Neural progenitor cell (in vitro differentiated cells): ENCODE measurements at regions not wholly inside any gene's neighbourhood (a gene's known extent, or its start where the extent isn't known, plus 50 kb on each side); places are given as distances from the start of the nearest gene placed in this dataset.

ENCODE experiments used
- DNase-seq: peaks from one replicate; pipeline ENCODE4 v3.0.0-alpha.2; 2016; ENCODE audit warnings: low spot score
- H2AFZ ChIP-seq: fragments of 200-600 bp; sonication (generic); replicated peaks from 2 replicates; pipeline ENCODE4 v1.6.1; 2016; ENCODE audit warnings: antibody characterized with exemption
- H3F3A ChIP-seq: fragments of 200-600 bp; sonication (generic); 2 replicates; pipeline ENCODE4 v1.6.1; 2016; ENCODE audit warnings: antibody characterized with exemption, low read depth
- H3K27ac ChIP-seq: fragments of 200-600 bp; sonication (generic); 2 replicates; pipeline ENCODE4 v1.5.1; 2016; ENCODE audit warnings: mild to moderate bottlenecking
- H3K27me3 ChIP-seq: fragments of 200-600 bp; sonication (generic); 2 replicates; pipeline ENCODE4 v1.6.1; 2016; ENCODE audit warnings: mild to moderate bottlenecking, moderate library complexity
- H3K36me3 ChIP-seq: fragments of 200-600 bp; sonication (generic); 2 replicates; pipeline ENCODE4 v1.5.1; 2016
- H3K4me1 ChIP-seq: fragments of 200-600 bp; sonication (generic); 2 replicates; pipeline ENCODE4 v1.6.1; 2016; ENCODE audit warnings: mixed run types
- H3K4me2 ChIP-seq: fragments of 200-600 bp; sonication (generic); 2 replicates; pipeline ENCODE4 v1.6.1; 2016
- H3K4me3 ChIP-seq: fragments of 200-600 bp; sonication (generic); 2 replicates; pipeline ENCODE4 v1.5.1; 2016
- H3K79me2 ChIP-seq: fragments of 200-600 bp; sonication (generic); 2 replicates; pipeline ENCODE4 v1.6.1; 2016; ENCODE audit warnings: low read depth
- H3K9ac ChIP-seq: fragments of 200-600 bp; sonication (generic); 2 replicates; pipeline ENCODE4 v1.6.1; 2016
- H3K9me3 ChIP-seq: fragments of 200-600 bp; sonication (generic); 2 replicates; pipeline ENCODE4 v1.5.1; 2016; ENCODE audit warnings: low read depth
- H4K20me1 ChIP-seq: fragments of 200-600 bp; sonication (generic); 2 replicates; pipeline ENCODE4 v1.6.1; 2016; ENCODE audit warnings: low read depth
- H3K27ac Mint-ChIP-seq: 3 replicates; pipeline ENCODE4 v1.8.0; 2021; ENCODE audit warnings: mixed read lengths
- H3K27me3 Mint-ChIP-seq: 2 replicates; pipeline ENCODE4 v1.8.0; 2022; ENCODE audit warnings: low read depth, mild to moderate bottlenecking, inconsistent platforms, moderate library complexity, mixed read lengths; ENCODE audit not compliant: insufficient read depth
- H3K36me3 Mint-ChIP-seq: 3 replicates; pipeline ENCODE4 v1.8.0; 2021; ENCODE audit warnings: mixed read lengths
- H3K4me1 Mint-ChIP-seq: 3 replicates; pipeline ENCODE4 v1.8.0; 2021; ENCODE audit warnings: mixed read lengths
- H3K4me3 Mint-ChIP-seq: 3 replicates; pipeline ENCODE4 v1.8.0; 2021; ENCODE audit warnings: mild to moderate bottlenecking, moderate library complexity, mixed read lengths
- H3K9me3 Mint-ChIP-seq: 3 replicates; pipeline ENCODE4 v1.8.0; 2020; ENCODE audit warnings: mixed read lengths
- EZH2 ChIP-seq: fragments of 200-600 bp; sonication (generic); IDR thresholded peaks from 2 replicates; pipeline ENCODE4 v1.6.1; 2017; ENCODE audit warnings: antibody characterized with exemption, mild to moderate bottlenecking, moderate library complexity
- EZH2phosphoT487 ChIP-seq: fragments of 200-600 bp; sonication (generic); IDR thresholded peaks from 2 replicates; pipeline ENCODE4 v1.6.1; 2017; ENCODE audit warnings: antibody characterized with exemption
- TF ChIP-seq, protein P1 (sequence below): fragments of 200-600 bp; sonication (generic); IDR thresholded peaks from 2 replicates; pipeline ENCODE4 v1.5.1; 2017; ENCODE audit warnings: antibody characterized with exemption, mild to moderate bottlenecking

DNA sequence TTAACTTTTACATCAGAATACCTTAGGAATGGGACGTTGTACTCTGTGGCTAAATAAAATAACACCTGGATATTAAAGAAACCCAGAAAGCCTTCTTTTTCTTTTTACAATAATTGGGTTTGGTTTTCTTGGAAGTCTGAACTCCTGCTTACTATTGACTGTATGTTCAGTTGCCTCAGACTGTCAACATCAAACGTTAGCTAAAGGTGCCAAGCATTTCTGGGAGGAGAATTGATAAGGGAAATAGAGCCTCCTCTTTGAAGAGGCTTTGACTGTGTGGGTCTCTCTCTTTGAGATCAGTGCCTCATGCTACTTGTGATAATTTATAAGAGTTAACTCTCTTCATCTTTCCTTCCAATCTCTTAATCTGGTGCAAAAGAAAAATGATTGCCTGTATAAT is 224.7 kb upstream of the BMPER start:
- peaks cover 2% of the 10 kb centered on the region for H3F3A ChIP-seq
- no peaks in the 10 kb centered on the region for H3K79me2 ChIP-seq
- no peak overlapping the region for H3K4me2 ChIP-seq
- no peak overlapping the region for H3K4me3 Mint-ChIP-seq
- H4K20me1 ChIP-seq, result no peaks in the 10 kb centered on the region
- H3K27ac ChIP-seq, result no peak overlapping the region
- H3K27me3 Mint-ChIP-seq, result no peaks in the 10 kb centered on the region
- no peaks in the 10 kb centered on the region for H3K36me3 Mint-ChIP-seq
- no peaks in the 10 kb centered on the region for H3K27me3 ChIP-seq
- H3K4me1 Mint-ChIP-seq, result no peaks in the 10 kb centered on the region
- no peak for DNase-seq
- H2AFZ ChIP-seq, result no peak overlapping the region
- H3K9ac ChIP-seq, result no peak overlapping the region
- peaks cover 3% of the 10 kb centered on the region for H3K4me1 ChIP-seq
- TF ChIP-seq EZH2 (no peak), EZH2phosphoT487 (no peak)
- TF ChIP-seq, protein P1, sequence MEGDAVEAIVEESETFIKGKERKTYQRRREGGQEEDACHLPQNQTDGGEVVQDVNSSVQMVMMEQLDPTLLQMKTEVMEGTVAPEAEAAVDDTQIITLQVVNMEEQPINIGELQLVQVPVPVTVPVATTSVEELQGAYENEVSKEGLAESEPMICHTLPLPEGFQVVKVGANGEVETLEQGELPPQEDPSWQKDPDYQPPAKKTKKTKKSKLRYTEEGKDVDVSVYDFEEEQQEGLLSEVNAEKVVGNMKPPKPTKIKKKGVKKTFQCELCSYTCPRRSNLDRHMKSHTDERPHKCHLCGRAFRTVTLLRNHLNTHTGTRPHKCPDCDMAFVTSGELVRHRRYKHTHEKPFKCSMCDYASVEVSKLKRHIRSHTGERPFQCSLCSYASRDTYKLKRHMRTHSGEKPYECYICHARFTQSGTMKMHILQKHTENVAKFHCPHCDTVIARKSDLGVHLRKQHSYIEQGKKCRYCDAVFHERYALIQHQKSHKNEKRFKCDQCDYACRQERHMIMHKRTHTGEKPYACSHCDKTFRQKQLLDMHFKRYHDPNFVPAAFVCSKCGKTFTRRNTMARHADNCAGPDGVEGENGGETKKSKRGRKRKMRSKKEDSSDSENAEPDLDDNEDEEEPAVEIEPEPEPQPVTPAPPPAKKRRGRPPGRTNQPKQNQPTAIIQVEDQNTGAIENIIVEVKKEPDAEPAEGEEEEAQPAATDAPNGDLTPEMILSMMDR, result no peak
- H3K4me3 ChIP-seq, result no peak overlapping the region
- peaks cover 2% of the 10 kb centered on the region for H3K9me3 Mint-ChIP-seq
- H3K36me3 ChIP-seq, result no peaks in the 10 kb centered on the region
- no peaks in the 10 kb centered on the region for H3K9me3 ChIP-seq
- H3K27ac Mint-ChIP-seq, result no peak overlapping the region

- Histone ChIP-seq H3F3A (peaks cover 15% of the 10 kb centered on the region), H3K27ac (no peak overlapping the region), H3K27me3 (no peaks in the 10 kb centered on the region), H4K20me1 (no peaks in the 10 kb centered on the region), H3K4me2 (no peak overlapping the region), H3K9me3 (no peaks in the 10 kb centered on the region), H3K4me1 (peaks cover 9% of the 10 kb centered on the region), H3K79me2 (no peaks in the 10 kb centered on the region), H3K36me3 (no peaks in the 10 kb centered on the region), H2AFZ (no peak overlapping the region), H3K4me3 (no peak overlapping the region), H3K9ac (no peak overlapping the region)
- Mint-ChIP-seq H3K4me3 (no peak overlapping the region), H3K27ac (no peak overlapping the region), H3K4me1 (peaks cover 7% of the 10 kb centered on the region), H3K9me3 (peaks cover 9% of the 10 kb centered on the region), H3K36me3 (no peaks in the 10 kb centered on the region), H3K27me3 (peaks cover 2% of the 10 kb centered on the region)
- TF ChIP-seq, protein P1, result no peak
- TF ChIP-seq EZH2 (no peak), EZH2phosphoT487 (no peak)
- no peak for DNase-seq
These were observed 219.8 kb upstream of the BMPER start for GRCh38 chr7:33685503-33685902.

GRCh38 chr7:33685981-33686683 is 219.2 kb upstream of the BMPER start:
- no peak for TF ChIP-seq EZH2phosphoT487
- TF ChIP-seq, protein P1, result peak; percentile 21
- Histone ChIP-seq H3K9ac (no peak overlapping the region), H2AFZ (no peak overlapping the region), H3K4me3 (no peak overlapping the region), H3K36me3 (no peaks in the 10 kb centered on the region), H3F3A (peaks cover 16% of the 10 kb centered on the region), H3K79me2 (no peaks in the 10 kb centered on the region), H3K27me3 (no peaks in the 10 kb centered on the region), H3K4me1 (peaks cover 9% of the 10 kb centered on the region), H3K27ac (peak overlapping the region; percentile 60), H4K20me1 (no peaks in the 10 kb centered on the region), H3K4me2 (no peak overlapping the region), H3K9me3 (no peaks in the 10 kb centered on the region)
- peaks cover 2% of the 10 kb centered on the region for H3K27me3 Mint-ChIP-seq
- DNase-seq, result peak; percentile 21
- H3K27ac Mint-ChIP-seq, result no peak overlapping the region
- H3K9me3 Mint-ChIP-seq, result peaks cover 9% of the 10 kb centered on the region
- H3K4me1 Mint-ChIP-seq, result peaks cover 11% of the 10 kb centered on the region
- H3K4me3 Mint-ChIP-seq, result no peak overlapping the region
- no peaks in the 10 kb centered on the region for H3K36me3 Mint-ChIP-seq
